ENCODE measurements at regions not wholly inside any gene's neighbourhood (a gene's known extent, or its start where the extent isn't known, plus 50 kb on each side); places are given as distances from the start of the nearest gene placed in this dataset.

DNA sequence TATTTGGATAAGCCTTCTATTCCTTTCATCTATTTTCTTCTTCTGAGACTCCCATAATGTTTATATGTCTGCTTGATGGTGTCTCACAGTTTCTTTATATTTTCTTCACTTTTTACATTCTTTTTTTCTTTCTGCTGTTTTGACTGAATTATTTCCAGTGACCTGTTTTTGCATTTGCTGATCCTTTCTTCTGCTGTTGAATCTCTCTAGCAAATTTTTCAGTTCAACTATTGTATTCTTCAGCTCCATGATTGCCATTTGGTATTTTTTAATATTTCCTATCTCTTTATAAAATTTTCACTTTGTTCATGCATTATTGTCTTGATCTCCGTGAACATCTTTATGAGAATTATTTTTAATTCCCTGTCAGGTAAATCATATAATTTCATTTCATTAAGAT lies 122.3 kb upstream of the ST6GALNAC5 start:
- in situ Hi-C loops (cut with HindIII; ENCODE audit: extremely low pct_ligation_motif_present, low pct_unique_long_range_greater_than_20kb): no loop called here
- DNase-seq (ENCODE audit: low spot score): no peak
- no peaks in the 10 kb centered on the region for H4K20me1 ChIP-seq (ENCODE audit: insufficient read depth, low read length)
- H3K4me3 ChIP-seq (replicated peaks in 1 of 3; ENCODE audit: insufficient read depth in 1 of 3, low read depth in 2 of 3, low read length in 3 of 3): no peak overlapping the region
- TF ChIP-seq, protein P1, sequence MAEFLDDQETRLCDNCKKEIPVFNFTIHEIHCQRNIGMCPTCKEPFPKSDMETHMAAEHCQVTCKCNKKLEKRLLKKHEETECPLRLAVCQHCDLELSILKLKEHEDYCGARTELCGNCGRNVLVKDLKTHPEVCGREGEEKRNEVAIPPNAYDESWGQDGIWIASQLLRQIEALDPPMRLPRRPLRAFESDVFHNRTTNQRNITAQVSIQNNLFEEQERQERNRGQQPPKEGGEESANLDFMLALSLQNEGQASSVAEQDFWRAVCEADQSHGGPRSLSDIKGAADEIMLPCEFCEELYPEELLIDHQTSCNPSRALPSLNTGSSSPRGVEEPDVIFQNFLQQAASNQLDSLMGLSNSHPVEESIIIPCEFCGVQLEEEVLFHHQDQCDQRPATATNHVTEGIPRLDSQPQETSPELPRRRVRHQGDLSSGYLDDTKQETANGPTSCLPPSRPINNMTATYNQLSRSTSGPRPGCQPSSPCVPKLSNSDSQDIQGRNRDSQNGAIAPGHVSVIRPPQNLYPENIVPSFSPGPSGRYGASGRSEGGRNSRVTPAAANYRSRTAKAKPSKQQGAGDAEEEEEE (CRISPR knock-in tag; IDR thresholded peaks at IDR 0.05; ENCODE audit: borderline replicate concordance): no peak
- TF ChIP-seq MIER2 (CRISPR knock-in tag; IDR thresholded peaks at IDR 0.05) (no peak), FOXO1 (CRISPR knock-in tag; IDR thresholded peaks at IDR 0.05) (no peak), ZBTB49 (CRISPR knock-in tag; IDR thresholded peaks at IDR 0.05; ENCODE audit: borderline replicate concordance) (no peak), SATB2 (CRISPR knock-in tag; IDR thresholded peaks at IDR 0.05) (no peak), NFIC (IDR thresholded peaks at IDR 0.05; ENCODE audit: low read length) (no peak), ZNF160 (CRISPR knock-in tag; IDR thresholded peaks at IDR 0.05) (peak; percentile 98)
- TF ChIP-seq, protein P2, sequence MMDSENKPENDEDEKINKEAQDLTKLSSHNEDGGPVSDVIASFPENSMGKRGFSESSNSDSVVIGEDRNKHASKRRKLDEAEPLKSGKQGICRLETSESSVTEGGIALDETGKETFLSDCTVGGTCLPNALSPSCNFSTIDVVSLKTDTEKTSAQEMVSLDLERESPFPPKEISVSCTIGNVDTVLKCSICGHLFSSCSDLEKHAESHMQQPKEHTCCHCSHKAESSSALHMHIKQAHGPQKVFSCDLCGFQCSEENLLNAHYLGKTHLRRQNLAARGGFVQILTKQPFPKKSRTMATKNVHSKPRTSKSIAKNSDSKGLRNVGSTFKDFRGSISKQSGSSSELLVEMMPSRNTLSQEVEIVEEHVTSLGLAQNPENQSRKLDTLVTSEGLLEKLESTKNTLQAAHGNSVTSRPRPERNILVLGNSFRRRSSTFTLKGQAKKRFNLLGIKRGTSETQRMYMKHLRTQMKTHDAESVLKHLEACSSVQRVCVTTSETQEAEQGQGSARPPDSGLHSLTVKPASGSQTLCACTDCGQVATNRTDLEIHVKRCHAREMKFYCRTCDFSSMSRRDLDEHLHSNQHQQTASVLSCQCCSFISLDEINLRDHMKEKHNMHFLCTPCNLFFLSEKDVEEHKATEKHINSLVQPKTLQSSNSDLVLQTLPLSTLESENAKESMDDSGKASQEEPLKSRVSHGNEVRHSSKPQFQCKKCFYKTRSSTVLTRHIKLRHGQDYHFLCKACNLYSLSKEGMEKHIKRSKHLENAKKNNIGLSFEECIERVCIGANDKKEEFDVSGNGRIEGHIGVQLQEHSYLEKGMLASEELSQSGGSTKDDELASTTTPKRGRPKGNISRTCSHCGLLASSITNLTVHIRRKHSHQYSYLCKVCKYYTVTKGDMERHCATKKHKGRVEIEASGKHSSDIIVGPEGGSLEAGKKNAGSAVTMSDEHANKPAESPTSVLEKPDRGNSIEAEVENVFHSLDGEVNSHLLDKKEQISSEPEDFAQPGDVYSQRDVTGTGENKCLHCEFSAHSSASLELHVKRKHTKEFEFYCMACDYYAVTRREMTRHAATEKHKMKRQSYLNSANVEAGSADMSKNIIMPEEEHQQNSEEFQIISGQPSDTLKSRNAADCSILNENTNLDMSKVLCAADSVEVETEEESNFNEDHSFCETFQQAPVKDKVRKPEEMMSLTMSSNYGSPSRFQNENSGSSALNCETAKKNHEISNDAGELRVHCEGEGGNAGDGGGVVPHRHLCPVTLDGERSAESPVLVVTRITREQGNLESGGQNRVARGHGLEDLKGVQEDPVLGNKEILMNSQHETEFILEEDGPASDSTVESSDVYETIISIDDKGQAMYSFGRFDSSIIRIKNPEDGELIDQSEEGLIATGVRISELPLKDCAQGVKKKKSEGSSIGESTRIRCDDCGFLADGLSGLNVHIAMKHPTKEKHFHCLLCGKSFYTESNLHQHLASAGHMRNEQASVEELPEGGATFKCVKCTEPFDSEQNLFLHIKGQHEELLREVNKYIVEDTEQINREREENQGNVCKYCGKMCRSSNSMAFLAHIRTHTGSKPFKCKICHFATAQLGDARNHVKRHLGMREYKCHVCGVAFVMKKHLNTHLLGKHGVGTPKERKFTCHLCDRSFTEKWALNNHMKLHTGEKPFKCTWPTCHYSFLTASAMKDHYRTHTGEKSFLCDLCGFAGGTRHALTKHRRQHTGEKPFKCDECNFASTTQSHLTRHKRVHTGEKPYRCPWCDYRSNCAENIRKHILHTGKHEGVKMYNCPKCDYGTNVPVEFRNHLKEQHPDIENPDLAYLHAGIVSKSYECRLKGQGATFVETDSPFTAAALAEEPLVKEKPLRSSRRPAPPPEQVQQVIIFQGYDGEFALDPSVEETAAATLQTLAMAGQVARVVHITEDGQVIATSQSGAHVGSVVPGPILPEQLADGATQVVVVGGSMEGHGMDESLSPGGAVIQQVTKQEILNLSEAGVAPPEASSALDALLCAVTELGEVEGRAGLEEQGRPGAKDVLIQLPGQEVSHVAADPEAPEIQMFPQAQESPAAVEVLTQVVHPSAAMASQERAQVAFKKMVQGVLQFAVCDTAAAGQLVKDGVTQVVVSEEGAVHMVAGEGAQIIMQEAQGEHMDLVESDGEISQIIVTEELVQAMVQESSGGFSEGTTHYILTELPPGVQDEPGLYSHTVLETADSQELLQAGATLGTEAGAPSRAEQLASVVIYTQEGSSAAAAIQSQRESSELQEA (CRISPR knock-in tag; IDR thresholded peaks at IDR 0.05; ENCODE audit: not compliant biosample characterization): no peak
- H3K4me1 ChIP-seq (ENCODE audit: insufficient read depth, low read length): no peaks in the 10 kb centered on the region
- ATAC-seq: no peak
- intact Hi-C loops (cut with micrococcal nuclease; ENCODE audit: unreplicated experiment): no loop called here
- H2AFZ ChIP-seq (ENCODE audit: low read length): no peak overlapping the region
- H3K79me2 ChIP-seq (ENCODE audit: insufficient read depth, low read length): no peaks in the 10 kb centered on the region
- H3K9me3 ChIP-seq (ENCODE audit: low read length): peaks cover 44% of the 10 kb centered on the region
- CTCF ChIA-PET (ENCODE audit: low intra/inter-chr PET ratio, low total read pairs): no interaction called here
- no peak for FAIRE-seq
- POLR2A ChIA-PET: no interaction called here
- H3K27me3 ChIP-seq (ENCODE audit: control insufficient read depth in 1 of 2, insufficient read depth in 2 of 2, low read length in 2 of 2): no peaks in the 10 kb centered on the region; a peak in 1 of 5 replicates
- no peak overlapping the region for H3K27ac ChIP-seq (ENCODE audit: extremely low read length, insufficient read depth, low read length)
- no peak overlapping the region for H3K4me2 ChIP-seq (ENCODE audit: low read depth, low read length)
- no peaks in the 10 kb centered on the region for H3K36me3 ChIP-seq (replicated peaks in 1 of 2; ENCODE audit: control insufficient read depth in 1 of 2, insufficient read depth in 2 of 2, low read length in 2 of 2)
- no peak overlapping the region for H3K9ac ChIP-seq (ENCODE audit: insufficient read depth, low read depth, low read length)
- 0% methylated on average over 1 of the region's 1 CpG for WGBS (ENCODE audit: low lambda C conversion rate)
- no TSS peak for BruUV-seq (replicated peaks)

Measured in HepG2 (cell line).